GM12878 (cell line): ENCODE measurements at regions not wholly inside any gene's neighbourhood (a gene's known extent, or its start where the extent isn't known, plus 50 kb on each side); places are given as distances from the start of the nearest gene placed in this dataset.

Experiments used
- ATAC-seq: fragments of 200-7000 bp; cut with Tn5 transposase; 3 replicates; pipeline ENCODE4 v1.9.1; 2020; ENCODE audit warnings: mild to moderate bottlenecking, moderate library complexity
- BruUV-seq: library from RNA; stranded (reverse); fragments of 400-500 nt; replicated peaks from 2 replicates; lab custom pipeline; 2021; lab: Mats Ljungman, UMichigan
- CTCF ChIA-PET: fragments of 300-600 bp; sonication (Branson Sonifier 250); formaldehyde crosslinking; extraction: SDS; loops from one replicate; lab custom pipeline; 2021; ENCODE audit warnings: inconsistent platforms; lab: Yijun Ruan, JAX
- POLR2A ChIA-PET: fragments of 350-600 bp; formaldehyde crosslinking; extraction: SDS; loops from one replicate; lab custom pipeline; 2021; ENCODE audit warnings: inconsistent platforms; lab: Charles Lee
- RAD21 ChIA-PET: fragments of 300-600 bp; sonication (Branson Sonifier 250); formaldehyde crosslinking; loops from one replicate; lab custom pipeline; 2023; ENCODE audit warnings: antibody characterized with exemption; ENCODE audit not compliant: unreplicated experiment; lab: Charles Lee
- SMC1A ChIA-PET: fragments of 300-600 bp; sonication (Branson Sonifier 250); formaldehyde crosslinking; loops from one replicate; lab custom pipeline; 2023; ENCODE audit not compliant: unreplicated experiment, uncharacterized antibody; lab: Charles Lee
- DNase-seq: peaks from one replicate; pipeline ENCODE4 v3.0.0-alpha.2; 2011; ENCODE audit warnings: low read depth, low spot score
- FAIRE-seq: peaks from 3 replicates; lab custom pipeline; 2011; peaks lifted over from hg19 to GRCh38; lab: Jason Lieb, UNC
- H2AFZ ChIP-seq: 2 replicates; pipeline ENCODE4 v1.6.0; 2011; ENCODE audit warnings: low read depth, low read length, control low read depth; ENCODE audit not compliant: control insufficient read depth
- H3K27ac ChIP-seq: 2 replicates; pipeline ENCODE4 v1.5.1; 2011; ENCODE audit warnings: control low read depth; ENCODE audit not compliant: control insufficient read depth, insufficient read depth
- H3K27me3 ChIP-seq, 2 experiments: replicated peaks in 1 of 2; 2 replicates each; pipeline versions ENCODE4 v1.6.0 to v1.6.1; 2011; ENCODE audit warnings: low read length in 1 of 2; ENCODE audit not compliant: control insufficient read depth in 2 of 2, insufficient read depth in 2 of 2
- H3K36me3 ChIP-seq, 2 experiments: 2 replicates each; pipeline ENCODE4 v1.5.1; 2011; ENCODE audit warnings: low read length in 1 of 2; ENCODE audit not compliant: control insufficient read depth in 2 of 2, insufficient read depth in 2 of 2
- H3K4me1 ChIP-seq: 2 replicates; pipeline ENCODE4 v1.6.1; 2011; ENCODE audit warnings: mild to moderate bottlenecking, low read length, moderate library complexity, mixed read lengths; ENCODE audit not compliant: control insufficient read depth, insufficient read depth
- H3K4me2 ChIP-seq: 2 replicates; pipeline ENCODE4 v1.6.0; 2011; ENCODE audit warnings: control low read depth; ENCODE audit not compliant: control insufficient read depth, insufficient read depth
- H3K4me3 ChIP-seq: fragments of 200-600 bp; sonication (generic); 2 replicates; pipeline ENCODE4 v1.5.1; 2016
- H3K79me2 ChIP-seq: 2 replicates; pipeline ENCODE4 v1.6.0; 2011; ENCODE audit warnings: low read length; ENCODE audit not compliant: control insufficient read depth, insufficient read depth
- H3K9ac ChIP-seq: 2 replicates; pipeline ENCODE4 v1.8.0; 2011; ENCODE audit warnings: low read length, control low read depth, mixed read lengths; ENCODE audit not compliant: control insufficient read depth, insufficient read depth
- H3K9me3 ChIP-seq: replicated peaks from 3 replicates; pipeline ENCODE4 v1.5.1; 2011; ENCODE audit warnings: mild to moderate bottlenecking, low read length; ENCODE audit not compliant: control insufficient read depth, insufficient read depth
- H4K20me1 ChIP-seq: 2 replicates; pipeline ENCODE4 v1.6.0; 2011; ENCODE audit not compliant: control insufficient read depth, insufficient read depth
- ATF3 ChIP-seq: IDR thresholded peaks from 2 replicates; pipeline ENCODE4 v1.6.1; 2011; ENCODE audit warnings: low read depth, mild to moderate bottlenecking, low read length, moderate library complexity, borderline replicate concordance; ENCODE audit errors: extremely low read depth
- CREB1 ChIP-seq: IDR thresholded peaks from 2 replicates; pipeline ENCODE4 v1.6.1; 2012; ENCODE audit warnings: low read depth, mild to moderate bottlenecking, inconsistent platforms
- DPF2 ChIP-seq: fragments of 450-650 bp; IDR thresholded peaks from 2 replicates; pipeline ENCODE4 v1.6.1; 2017; ENCODE audit warnings: mild to moderate bottlenecking
- MAX ChIP-seq: IDR thresholded peaks from 2 replicates; pipeline ENCODE4 v1.6.1; 2012; ENCODE audit warnings: low read depth, low read length, improper control_type of control experiment
- MTA2 ChIP-seq: fragments of 450-650 bp; IDR thresholded peaks from 2 replicates; pipeline ENCODE4 v1.6.1; 2016; ENCODE audit warnings: low read depth, mild to moderate bottlenecking, moderate library complexity
- NBN ChIP-seq: fragments of 450-650 bp; IDR thresholded peaks from 2 replicates; pipeline ENCODE4 v1.6.1; 2016
- NFIC ChIP-seq: IDR thresholded peaks from 2 replicates; pipeline ENCODE4 v1.6.1; 2012; ENCODE audit warnings: low read depth, mild to moderate bottlenecking, inconsistent platforms, low read length, moderate library complexity
- NFYB ChIP-seq: IDR thresholded peaks from 2 replicates; pipeline ENCODE4 v1.6.1; 2011; ENCODE audit warnings: low read depth, mild to moderate bottlenecking, low read length, improper control_type of control experiment, moderate library complexity; ENCODE audit not compliant: insufficient read depth
- SPI1 ChIP-seq: IDR thresholded peaks from 2 replicates; pipeline ENCODE4 v1.6.1; 2011; ENCODE audit warnings: low read depth, mild to moderate bottlenecking, low read length, moderate library complexity, borderline replicate concordance; ENCODE audit not compliant: insufficient read depth
- ZNF592 ChIP-seq: fragments of 450-650 bp; IDR thresholded peaks from 2 replicates; pipeline ENCODE4 v1.6.1; 2017; ENCODE audit warnings: mild to moderate bottlenecking, moderate library complexity
- ZZZ3 ChIP-seq: IDR thresholded peaks from 2 replicates; pipeline ENCODE4 v1.6.1; 2011; ENCODE audit warnings: low read depth; ENCODE audit not compliant: control insufficient read depth, insufficient read length
- WGBS: methylation state at CpG from one replicate; pipeline ENCODE4 v1.1.6; 2016; ENCODE audit warnings: low lambda C conversion rate; ENCODE audit not compliant: insufficient replicate concordance, insufficient coverage; ENCODE audit errors: missing lambda C conversion rate; 5-methylcytosine and 5-hydroxymethylcytosine counted together
- in situ Hi-C: fragments of 300-500 bp; cut with MboI; formaldehyde crosslinking; loops from 9 replicates; pipeline ENCODE4 v1.14.3; 2018; ENCODE audit warnings: mixed read lengths
- intact Hi-C: fragments of 100-400 bp; cut with micrococcal nuclease; formaldehyde crosslinking; loops from one replicate; pipeline ENCODE4 v1.14.2; 2022; ENCODE audit not compliant: unreplicated experiment

- ChIA-PET CTCF (interaction anchor here (1.0 to 1.1 kb wide), 3 partner anchors 10 to 201 kb away, joined by 3 to 4 read pairs (median 3); no protein-coding TSS in a partner anchor), POLR2A (no interaction called here), SMC1A (no interaction called here), RAD21 (no interaction called here)
- Histone ChIP-seq H2AFZ (no peak overlapping the region), H3K4me3 (no peak overlapping the region), H3K9me3 (no peaks in the 10 kb centered on the region), H4K20me1 (no peaks in the 10 kb centered on the region), H3K36me3 (no peaks in the 10 kb centered on the region), H3K27ac (no peak overlapping the region), H3K27me3 (peaks cover 0 to 3% of the 10 kb centered on the region in 2 experiments; a peak in 1 of 4 replicates), H3K9ac (no peak overlapping the region), H3K4me2 (no peak overlapping the region), H3K79me2 (no peaks in the 10 kb centered on the region), H3K4me1 (no peaks in the 10 kb centered on the region)
- intact Hi-C loops: loop anchor here (5.0 kb wide), 1 partner anchor 252 kb away; no protein-coding TSS in a partner anchor
- in situ Hi-C loops: no loop called here
- ATAC-seq (no peak), FAIRE-seq (no peak), DNase-seq (no peak)
- 5% methylated on average over 2 of the region's 2 CpGs for WGBS
- no TSS peak for BruUV-seq
- TF ChIP-seq NBN (no peak), MAX (no peak), ATF3 (no peak), DPF2 (no peak), NFIC (no peak)
Observed at GRCh38 chr17:77068915-77069314, 71.9 kb upstream of the SEC14L1 start.

GRCh38 chr17:77070888-77071279 lies 69.9 kb upstream of the SEC14L1 start:
- peaks cover 0 to 3% of the 10 kb centered on the region in 2 experiments; a peak in 2 of 4 replicates for H3K27me3 ChIP-seq
- RAD21 ChIA-PET: no interaction called here
- FAIRE-seq (no peak), DNase-seq (no peak), ATAC-seq (no peak)
- intact Hi-C loops: no loop called here
- no peak overlapping the region for H2AFZ ChIP-seq
- no TSS peak for BruUV-seq
- no peak overlapping the region for H3K9ac ChIP-seq
- no peaks in the 10 kb centered on the region for H4K20me1 ChIP-seq
- POLR2A ChIA-PET: interaction anchor here (0.6 kb wide), 1 partner anchor 938 kb away, joined by 8 read pairs; no protein-coding TSS in a partner anchor
- H3K36me3 ChIP-seq: no peaks in the 10 kb centered on the region
- SMC1A ChIA-PET: no interaction called here
- H3K79me2 ChIP-seq: no peaks in the 10 kb centered on the region
- 31% methylated on average over 6 of the region's 6 CpGs for WGBS
- no peak overlapping the region for H3K4me2 ChIP-seq
- in situ Hi-C loops: no loop called here
- no peak overlapping the region for H3K4me3 ChIP-seq
- H3K27ac ChIP-seq: no peak overlapping the region
- no peaks in the 10 kb centered on the region for H3K4me1 ChIP-seq
- CTCF ChIA-PET: no interaction called here
- H3K9me3 ChIP-seq: no peaks in the 10 kb centered on the region
- no peak for TF ChIP-seq ZZZ3
- no peak for TF ChIP-seq MTA2
- TF ChIP-seq NFYB: no peak
- TF ChIP-seq CREB1: no peak
- TF ChIP-seq SPI1: no peak
- TF ChIP-seq ZNF592: no peak
